Middle frontal gyrus (tissue), 1 donor: ENCODE measurements at regions not wholly inside any gene's neighbourhood (a gene's known extent, or its start where the extent isn't known, plus 50 kb on each side); places are given as distances from the start of the nearest gene placed in this dataset.

Source experiments
- DNase-seq: peaks from one replicate; pipeline ENCODE4 v3.0.0-alpha.2; 2015; ENCODE audit warnings: low spot score; ENCODE audit errors: extremely low spot score

- no peak for DNase-seq
These were observed 53.0 kb upstream of the PITRM1 start for GRCh38 chr10:3225561-3225960.

- DNase-seq: no peak
These were observed 51.7 kb upstream of the PITRM1 start for GRCh38 chr10:3224241-3224640.

- DNase-seq: no peak
These were observed 50.0 kb upstream of the PITRM1 start for GRCh38 chr10:3222626-3223025.
